ENCODE measurements at regions not wholly inside any gene's neighbourhood (a gene's known extent, or its start where the extent isn't known, plus 50 kb on each side); places are given as distances from the start of the nearest gene placed in this dataset.

GRCh38 chr5:4150067-4150466 is 554.4 kb downstream of the IRX1 start:
- Histone ChIP-seq H3K4me2 (ENCODE audit: insufficient read depth, insufficient read length, low read length) (no peak overlapping the region), H4K5ac (ENCODE audit: insufficient read length, low read depth, low read length) (no peak overlapping the region), H3K18ac (ENCODE audit: insufficient read length, low read depth, low read length) (no peak overlapping the region), H2BK12ac (ENCODE audit: insufficient read length, low read depth, low read length) (no peak overlapping the region), H3K4ac (ENCODE audit: low read depth, low read length) (no peak overlapping the region), H2BK120ac (ENCODE audit: low read depth, low read length, poor library complexity, severe bottlenecking) (no peak overlapping the region), H3K9me3 (ENCODE audit: control insufficient read depth, low read depth, low read length) (no peaks in the 10 kb centered on the region), H3K56ac (ENCODE audit: insufficient read length, low read depth, low read length) (no peak overlapping the region), H3K23ac (ENCODE audit: insufficient read length, low read depth, low read length) (no peak overlapping the region), H3K79me2 (ENCODE audit: insufficient read depth, low read length) (no peaks in the 10 kb centered on the region), H4K8ac (replicated peaks; ENCODE audit: insufficient read length, low read depth, low read length) (no peak overlapping the region), H3K27me3 (ENCODE audit: insufficient read depth, low read length) (no peaks in the 10 kb centered on the region), H2BK5ac (ENCODE audit: insufficient read length, low read length) (no peak overlapping the region), H3K9ac (ENCODE audit: extremely low read depth, insufficient read length, low read length) (no peak overlapping the region), H4K20me1 (ENCODE audit: control insufficient read depth, insufficient read depth, insufficient read length) (no peaks in the 10 kb centered on the region), H3T11ph (ENCODE audit: low read length) (no peak overlapping the region), H3K4me1 (ENCODE audit: insufficient read depth, low read length) (no peaks in the 10 kb centered on the region), H3K79me1 (ENCODE audit: insufficient read depth, low read depth, low read length, poor library complexity, severe bottlenecking) (no peaks in the 10 kb centered on the region), H3K23me2 (ENCODE audit: insufficient read length, low read depth, low read length, poor library complexity, severe bottlenecking) (no peaks in the 10 kb centered on the region), H2BK20ac (ENCODE audit: low read depth, low read length, poor library complexity, severe bottlenecking) (no peak overlapping the region), H3K27ac (ENCODE audit: insufficient read length, low read depth, low read length) (no peak overlapping the region), H4K91ac (ENCODE audit: insufficient read length, low read depth, low read length) (no peak overlapping the region), H2AFZ (ENCODE audit: low read length) (no peak overlapping the region), H2AK5ac (ENCODE audit: insufficient read length, low read length) (no peak overlapping the region), H2BK15ac (ENCODE audit: low read depth, low read length) (no peak overlapping the region), H3K14ac (ENCODE audit: insufficient read depth, low read length) (no peak overlapping the region)
- Mint-ChIP-seq H3K27me3 (ENCODE audit: low read depth) (no peaks in the 10 kb centered on the region), H3K27ac (no peak overlapping the region), H3K4me1 (peaks cover 4 to 5% of the 10 kb centered on the region in 2 experiments; a peak in 2 of 4 replicates), H3K4me3 (no peak overlapping the region), H3K9me3 (no peaks in the 10 kb centered on the region; a peak in 1 of 5 replicates), H3K36me3 (ENCODE audit: insufficient read depth in 1 of 3, low read depth in 3 of 3) (no peaks in the 10 kb centered on the region)
- WGBS (ENCODE audit: extremely low coverage, insufficient read length, low lambda C conversion rate), result no CpG with 5 or more reads among the region's 3 CpGs
- TF ChIP-seq CTCF (conservative IDR thresholded peaks at IDR 0.05), result no peak
- no peak for DNase-seq

All from H9 (cell line).